Neural progenitor cell (in vitro differentiated cells): ENCODE measurements at regions not wholly inside any gene's neighbourhood (a gene's known extent, or its start where the extent isn't known, plus 50 kb on each side); places are given as distances from the start of the nearest gene placed in this dataset.

Experiments used
- DNase-seq: peaks from one replicate; pipeline ENCODE4 v3.0.0-alpha.2; 2016; ENCODE audit warnings: low spot score
- H2AFZ ChIP-seq: fragments of 200-600 bp; sonication (generic); replicated peaks from 2 replicates; pipeline ENCODE4 v1.6.1; 2016; ENCODE audit warnings: antibody characterized with exemption
- H3F3A ChIP-seq: fragments of 200-600 bp; sonication (generic); 2 replicates; pipeline ENCODE4 v1.6.1; 2016; ENCODE audit warnings: antibody characterized with exemption, low read depth
- H3K27ac ChIP-seq: fragments of 200-600 bp; sonication (generic); 2 replicates; pipeline ENCODE4 v1.5.1; 2016; ENCODE audit warnings: mild to moderate bottlenecking
- H3K27me3 ChIP-seq: fragments of 200-600 bp; sonication (generic); 2 replicates; pipeline ENCODE4 v1.6.1; 2016; ENCODE audit warnings: mild to moderate bottlenecking, moderate library complexity
- H3K36me3 ChIP-seq: fragments of 200-600 bp; sonication (generic); 2 replicates; pipeline ENCODE4 v1.5.1; 2016
- H3K4me1 ChIP-seq: fragments of 200-600 bp; sonication (generic); 2 replicates; pipeline ENCODE4 v1.6.1; 2016; ENCODE audit warnings: mixed run types
- H3K4me2 ChIP-seq: fragments of 200-600 bp; sonication (generic); 2 replicates; pipeline ENCODE4 v1.6.1; 2016
- H3K4me3 ChIP-seq: fragments of 200-600 bp; sonication (generic); 2 replicates; pipeline ENCODE4 v1.5.1; 2016
- H3K79me2 ChIP-seq: fragments of 200-600 bp; sonication (generic); 2 replicates; pipeline ENCODE4 v1.6.1; 2016; ENCODE audit warnings: low read depth
- H3K9ac ChIP-seq: fragments of 200-600 bp; sonication (generic); 2 replicates; pipeline ENCODE4 v1.6.1; 2016
- H3K9me3 ChIP-seq: fragments of 200-600 bp; sonication (generic); 2 replicates; pipeline ENCODE4 v1.5.1; 2016; ENCODE audit warnings: low read depth
- H4K20me1 ChIP-seq: fragments of 200-600 bp; sonication (generic); 2 replicates; pipeline ENCODE4 v1.6.1; 2016; ENCODE audit warnings: low read depth
- H3K27ac Mint-ChIP-seq: 3 replicates; pipeline ENCODE4 v1.8.0; 2021; ENCODE audit warnings: mixed read lengths
- H3K27me3 Mint-ChIP-seq: 2 replicates; pipeline ENCODE4 v1.8.0; 2022; ENCODE audit warnings: low read depth, mild to moderate bottlenecking, inconsistent platforms, moderate library complexity, mixed read lengths; ENCODE audit not compliant: insufficient read depth
- H3K36me3 Mint-ChIP-seq: 3 replicates; pipeline ENCODE4 v1.8.0; 2021; ENCODE audit warnings: mixed read lengths
- H3K4me1 Mint-ChIP-seq: 3 replicates; pipeline ENCODE4 v1.8.0; 2021; ENCODE audit warnings: mixed read lengths
- H3K4me3 Mint-ChIP-seq: 3 replicates; pipeline ENCODE4 v1.8.0; 2021; ENCODE audit warnings: mild to moderate bottlenecking, moderate library complexity, mixed read lengths
- H3K9me3 Mint-ChIP-seq: 3 replicates; pipeline ENCODE4 v1.8.0; 2020; ENCODE audit warnings: mixed read lengths
- EZH2 ChIP-seq: fragments of 200-600 bp; sonication (generic); IDR thresholded peaks from 2 replicates; pipeline ENCODE4 v1.6.1; 2017; ENCODE audit warnings: antibody characterized with exemption, mild to moderate bottlenecking, moderate library complexity
- EZH2phosphoT487 ChIP-seq: fragments of 200-600 bp; sonication (generic); IDR thresholded peaks from 2 replicates; pipeline ENCODE4 v1.6.1; 2017; ENCODE audit warnings: antibody characterized with exemption
- TF ChIP-seq, protein P1 (sequence below): fragments of 200-600 bp; sonication (generic); IDR thresholded peaks from 2 replicates; pipeline ENCODE4 v1.5.1; 2017; ENCODE audit warnings: antibody characterized with exemption, mild to moderate bottlenecking

DNA sequence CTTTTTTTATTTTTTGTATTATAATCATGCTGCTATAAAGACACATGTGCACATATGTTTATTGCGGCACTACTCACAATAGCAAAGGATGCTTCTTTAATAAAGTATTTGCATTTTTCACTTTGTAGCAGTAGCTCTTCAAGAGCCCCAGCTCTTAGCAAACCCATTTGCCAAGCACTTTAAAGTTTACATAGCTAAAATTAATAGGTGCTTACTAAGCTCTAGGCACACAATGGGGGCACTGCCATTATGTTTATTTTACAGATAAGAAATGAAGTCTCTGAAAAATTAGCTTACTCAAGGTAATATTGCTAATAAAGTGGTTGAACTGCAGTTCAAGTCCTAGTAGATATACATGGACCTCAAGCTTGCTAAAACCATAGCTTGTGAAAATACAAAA lies 230.3 kb upstream of the ARHGAP24 start:
- Mint-ChIP-seq H3K27ac (no peak overlapping the region), H3K4me1 (no peaks in the 10 kb centered on the region), H3K4me3 (no peak overlapping the region), H3K27me3 (peaks cover 2% of the 10 kb centered on the region), H3K36me3 (no peaks in the 10 kb centered on the region), H3K9me3 (peaks cover 2% of the 10 kb centered on the region)
- H4K20me1 ChIP-seq, result no peaks in the 10 kb centered on the region
- DNase-seq, result no peak
- no peak overlapping the region for H3K4me3 ChIP-seq
- H3K27me3 ChIP-seq, result no peaks in the 10 kb centered on the region
- H3K36me3 ChIP-seq, result no peaks in the 10 kb centered on the region
- H3F3A ChIP-seq, result no peaks in the 10 kb centered on the region
- no peak overlapping the region for H3K4me2 ChIP-seq
- H3K27ac ChIP-seq, result no peak overlapping the region
- no peak overlapping the region for H3K9ac ChIP-seq
- H3K79me2 ChIP-seq, result no peaks in the 10 kb centered on the region
- no peaks in the 10 kb centered on the region for H3K9me3 ChIP-seq
- no peak overlapping the region for H2AFZ ChIP-seq
- H3K4me1 ChIP-seq, result no peaks in the 10 kb centered on the region
- TF ChIP-seq EZH2phosphoT487 (no peak), EZH2 (no peak)
- TF ChIP-seq, protein P1, sequence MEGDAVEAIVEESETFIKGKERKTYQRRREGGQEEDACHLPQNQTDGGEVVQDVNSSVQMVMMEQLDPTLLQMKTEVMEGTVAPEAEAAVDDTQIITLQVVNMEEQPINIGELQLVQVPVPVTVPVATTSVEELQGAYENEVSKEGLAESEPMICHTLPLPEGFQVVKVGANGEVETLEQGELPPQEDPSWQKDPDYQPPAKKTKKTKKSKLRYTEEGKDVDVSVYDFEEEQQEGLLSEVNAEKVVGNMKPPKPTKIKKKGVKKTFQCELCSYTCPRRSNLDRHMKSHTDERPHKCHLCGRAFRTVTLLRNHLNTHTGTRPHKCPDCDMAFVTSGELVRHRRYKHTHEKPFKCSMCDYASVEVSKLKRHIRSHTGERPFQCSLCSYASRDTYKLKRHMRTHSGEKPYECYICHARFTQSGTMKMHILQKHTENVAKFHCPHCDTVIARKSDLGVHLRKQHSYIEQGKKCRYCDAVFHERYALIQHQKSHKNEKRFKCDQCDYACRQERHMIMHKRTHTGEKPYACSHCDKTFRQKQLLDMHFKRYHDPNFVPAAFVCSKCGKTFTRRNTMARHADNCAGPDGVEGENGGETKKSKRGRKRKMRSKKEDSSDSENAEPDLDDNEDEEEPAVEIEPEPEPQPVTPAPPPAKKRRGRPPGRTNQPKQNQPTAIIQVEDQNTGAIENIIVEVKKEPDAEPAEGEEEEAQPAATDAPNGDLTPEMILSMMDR, result no peak

DNA sequence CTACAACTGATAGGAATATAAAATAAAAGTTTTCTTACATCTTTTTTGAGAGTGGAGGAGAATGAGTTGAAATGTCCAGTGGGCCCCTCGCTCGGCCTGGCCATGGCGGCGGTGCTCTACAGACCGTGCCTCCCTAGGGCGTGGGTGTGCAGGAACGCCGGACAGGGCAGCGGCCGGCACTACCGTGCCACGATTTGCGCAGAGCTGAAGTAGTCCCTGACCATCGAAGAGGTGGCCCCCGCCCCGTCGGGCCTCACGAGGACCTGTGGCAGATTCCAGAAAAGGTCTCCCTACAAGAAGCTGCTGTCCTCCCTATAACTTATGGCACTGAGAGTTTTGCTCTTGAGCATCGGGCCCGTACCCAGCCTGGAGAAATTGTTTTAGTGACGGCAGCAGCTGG lies 228.9 kb upstream of the ARHGAP24 start:
- Histone ChIP-seq H3K27ac (no peak overlapping the region), H4K20me1 (no peaks in the 10 kb centered on the region), H3K9me3 (no peaks in the 10 kb centered on the region), H2AFZ (no peak overlapping the region), H3K27me3 (no peaks in the 10 kb centered on the region), H3F3A (no peaks in the 10 kb centered on the region), H3K4me3 (no peak overlapping the region), H3K79me2 (no peaks in the 10 kb centered on the region), H3K4me1 (peaks cover 3% of the 10 kb centered on the region), H3K4me2 (no peak overlapping the region), H3K9ac (no peak overlapping the region), H3K36me3 (no peaks in the 10 kb centered on the region)
- H3K4me1 Mint-ChIP-seq, result no peaks in the 10 kb centered on the region
- no peak for TF ChIP-seq EZH2phosphoT487
- TF ChIP-seq, protein P1, result no peak
- no peak for TF ChIP-seq EZH2
- H3K27me3 Mint-ChIP-seq, result peaks cover 2% of the 10 kb centered on the region
- H3K4me3 Mint-ChIP-seq, result no peak overlapping the region
- no peaks in the 10 kb centered on the region for H3K36me3 Mint-ChIP-seq
- no peak overlapping the region for H3K27ac Mint-ChIP-seq
- H3K9me3 Mint-ChIP-seq, result no peaks in the 10 kb centered on the region
- no peak for DNase-seq

DNA sequence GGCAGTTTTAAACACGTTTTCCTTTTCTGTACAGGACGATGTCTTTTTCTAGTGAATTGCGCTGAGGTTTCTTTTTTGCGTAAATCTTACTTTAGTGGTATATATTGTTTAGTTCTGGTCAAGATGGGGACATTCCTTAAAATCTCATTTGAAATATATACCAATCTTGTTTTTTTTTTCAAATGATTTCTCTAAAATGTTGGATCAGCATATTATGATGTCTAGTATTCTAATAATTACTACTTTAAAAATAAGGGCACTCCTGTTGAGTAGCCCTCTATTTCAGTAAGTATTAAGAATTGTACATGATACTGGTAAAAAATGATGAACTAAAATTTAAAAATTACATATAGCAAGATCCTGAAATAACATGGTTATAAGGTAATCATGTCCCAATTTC lies 224.1 kb upstream of the ARHGAP24 start:
- no peak for DNase-seq
- no peaks in the 10 kb centered on the region for H3K79me2 ChIP-seq
- no peak overlapping the region for H3K4me3 Mint-ChIP-seq
- peaks cover 18% of the 10 kb centered on the region for H3K9me3 Mint-ChIP-seq
- H3K4me2 ChIP-seq, result no peak overlapping the region
- H3K4me3 ChIP-seq, result no peak overlapping the region
- H3K9me3 ChIP-seq, result peaks cover 8% of the 10 kb centered on the region
- H3K27ac ChIP-seq, result no peak overlapping the region
- peaks cover 5% of the 10 kb centered on the region for H3K27me3 Mint-ChIP-seq
- H3K9ac ChIP-seq, result no peak overlapping the region
- no peaks in the 10 kb centered on the region for H4K20me1 ChIP-seq
- peaks cover 3% of the 10 kb centered on the region for H3K4me1 ChIP-seq
- H3F3A ChIP-seq, result no peaks in the 10 kb centered on the region
- TF ChIP-seq EZH2phosphoT487, result no peak
- TF ChIP-seq, protein P1, result no peak
- TF ChIP-seq EZH2, result no peak
- no peak overlapping the region for H3K27ac Mint-ChIP-seq
- H3K27me3 ChIP-seq, result no peaks in the 10 kb centered on the region
- H3K36me3 Mint-ChIP-seq, result no peaks in the 10 kb centered on the region
- no peaks in the 10 kb centered on the region for H3K36me3 ChIP-seq
- H2AFZ ChIP-seq, result no peak overlapping the region
- H3K4me1 Mint-ChIP-seq, result no peaks in the 10 kb centered on the region
